HG02943 (cell line): ENCODE measurements at regions not wholly inside any gene's neighbourhood (a gene's known extent, or its start where the extent isn't known, plus 50 kb on each side); places are given as distances from the start of the nearest gene placed in this dataset.

Experiments used
- ATAC-seq: cut with Tn5 transposase; IDR thresholded peaks from one replicate; pipeline ENCODE4 v1.9.1; 2021; ENCODE audit warnings: mild to moderate bottlenecking, low read depth, moderate library complexity; ENCODE audit not compliant: unreplicated experiment

- no peak for ATAC-seq
These were observed 414.3 kb downstream of the ADRA2A start for GRCh38 chr10:111491154-111491553.

- no peak for ATAC-seq
These were observed 416.3 kb downstream of the ADRA2A start for GRCh38 chr10:111493024-111493625.

- ATAC-seq: no peak
These were observed 421.7 kb downstream of the ADRA2A start for GRCh38 chr10:111498560-111498959.

GRCh38 chr10:111504376-111504775 lies 427.5 kb downstream of the ADRA2A start:
- no peak for ATAC-seq

GRCh38 chr10:111506266-111507034 lies 429.6 kb downstream of the ADRA2A start:
- no peak for ATAC-seq

- no peak for ATAC-seq
These were observed 434.9 kb downstream of the ADRA2A start for GRCh38 chr10:111511751-111512150.

GRCh38 chr10:111515264-111515663 lies 438.4 kb downstream of the ADRA2A start:
- ATAC-seq: no peak

GRCh38 chr10:111515706-111516105 lies 438.9 kb downstream of the ADRA2A start:
- ATAC-seq: no peak

GRCh38 chr10:111516144-111516543 lies 439.3 kb downstream of the ADRA2A start:
- ATAC-seq: no peak

- no peak for ATAC-seq
These were observed 445.3 kb downstream of the ADRA2A start for GRCh38 chr10:111522141-111522540.

- ATAC-seq: no peak
These were observed 445.7 kb downstream of the ADRA2A start for GRCh38 chr10:111522551-111522950.

GRCh38 chr10:111523016-111523415 lies 446.2 kb downstream of the ADRA2A start:
- ATAC-seq: no peak

GRCh38 chr10:111524134-111524533 lies 447.3 kb downstream of the ADRA2A start:
- no peak for ATAC-seq

- no peak for ATAC-seq
These were observed 448.9 kb downstream of the ADRA2A start for GRCh38 chr10:111525696-111526095.

GRCh38 chr10:111531690-111532089 lies 454.9 kb downstream of the ADRA2A start:
- ATAC-seq: no peak

- ATAC-seq: no peak
These were observed 455.3 kb downstream of the ADRA2A start for GRCh38 chr10:111532139-111532538.

GRCh38 chr10:111539246-111539645 lies 462.4 kb downstream of the ADRA2A start:
- ATAC-seq: no peak

GRCh38 chr10:111543854-111544253 lies 467.0 kb downstream of the ADRA2A start:
- no peak for ATAC-seq

- ATAC-seq: no peak
These were observed 469.2 kb downstream of the ADRA2A start for GRCh38 chr10:111545861-111546605.

- no peak for ATAC-seq
These were observed 471.4 kb downstream of the ADRA2A start for GRCh38 chr10:111548084-111548726.

- ATAC-seq: no peak
These were observed 474.2 kb downstream of the ADRA2A start for GRCh38 chr10:111551001-111551400.
